Kidney epithelial cell (primary cell): ENCODE measurements at regions not wholly inside any gene's neighbourhood (a gene's known extent, or its start where the extent isn't known, plus 50 kb on each side); places are given as distances from the start of the nearest gene placed in this dataset.

ENCODE experiments used
- DNase-seq: peaks from one replicate; pipeline ENCODE4 v3.0.0-alpha.2; 2010; ENCODE audit warnings: low read depth
- H3K27me3 ChIP-seq: 2 replicates; pipeline ENCODE4 v1.6.0; 2011; ENCODE audit warnings: low read length; ENCODE audit not compliant: control insufficient read depth, insufficient read depth
- H3K36me3 ChIP-seq: 2 replicates; pipeline ENCODE4 v1.5.1; 2011; ENCODE audit warnings: low read length; ENCODE audit not compliant: control insufficient read depth, insufficient read depth
- H3K4me3 ChIP-seq: 2 replicates; pipeline ENCODE4 v1.5.1; 2011; ENCODE audit warnings: low read depth, mild to moderate bottlenecking, control low read depth, low read length
- CTCF ChIP-seq: IDR thresholded peaks from 2 replicates; pipeline ENCODE4 v1.5.1; 2011; ENCODE audit warnings: mild to moderate bottlenecking, moderate library complexity, low read length, control low read depth, inconsistent platforms; ENCODE audit not compliant: insufficient read depth, poor library complexity, severe bottlenecking

- DNase-seq = no peak
- TF ChIP-seq CTCF = no peak
Measured at GRCh38 chr11:130641876-130642275, 193.4 kb downstream of the ADAMTS15 start.

GRCh38 chr11:130642994-130643393 lies 194.5 kb downstream of the ADAMTS15 start:
- H3K27me3 ChIP-seq = no peaks in the 10 kb centered on the region
- no peak overlapping the region for H3K4me3 ChIP-seq
- DNase-seq = no peak
- no peak for TF ChIP-seq CTCF
- H3K36me3 ChIP-seq = no peaks in the 10 kb centered on the region

More at GRCh38 chr11:130641876-130642275, 193.4 kb downstream of the ADAMTS15 start:
- Histone ChIP-seq H3K36me3 (no peaks in the 10 kb centered on the region), H3K27me3 (no peaks in the 10 kb centered on the region), H3K4me3 (no peak overlapping the region)

DNA sequence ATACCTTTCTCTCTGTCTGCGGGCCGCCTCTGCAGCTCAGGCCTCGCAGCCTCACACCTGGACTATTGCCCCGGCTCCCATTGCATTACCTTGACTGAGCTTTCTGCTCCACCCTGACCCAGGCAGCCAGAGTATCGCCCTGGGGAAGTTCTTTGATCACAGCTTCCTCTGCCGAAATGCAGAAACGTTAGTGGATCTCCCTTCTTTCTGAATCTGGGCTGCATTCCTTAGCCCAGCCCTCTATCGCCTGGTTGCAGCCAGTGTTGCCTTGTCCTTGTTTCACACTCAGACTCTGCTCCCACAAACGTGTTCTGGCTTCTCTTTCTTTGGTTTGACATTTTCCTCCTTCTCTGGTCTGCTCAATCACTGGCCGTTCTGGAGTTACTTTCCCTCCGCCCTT lies 195.7 kb downstream of the ADAMTS15 start:
- no peak overlapping the region for H3K4me3 ChIP-seq
- no peaks in the 10 kb centered on the region for H3K36me3 ChIP-seq
- DNase-seq = no peak
- TF ChIP-seq CTCF = no peak
- H3K27me3 ChIP-seq = no peaks in the 10 kb centered on the region

DNA sequence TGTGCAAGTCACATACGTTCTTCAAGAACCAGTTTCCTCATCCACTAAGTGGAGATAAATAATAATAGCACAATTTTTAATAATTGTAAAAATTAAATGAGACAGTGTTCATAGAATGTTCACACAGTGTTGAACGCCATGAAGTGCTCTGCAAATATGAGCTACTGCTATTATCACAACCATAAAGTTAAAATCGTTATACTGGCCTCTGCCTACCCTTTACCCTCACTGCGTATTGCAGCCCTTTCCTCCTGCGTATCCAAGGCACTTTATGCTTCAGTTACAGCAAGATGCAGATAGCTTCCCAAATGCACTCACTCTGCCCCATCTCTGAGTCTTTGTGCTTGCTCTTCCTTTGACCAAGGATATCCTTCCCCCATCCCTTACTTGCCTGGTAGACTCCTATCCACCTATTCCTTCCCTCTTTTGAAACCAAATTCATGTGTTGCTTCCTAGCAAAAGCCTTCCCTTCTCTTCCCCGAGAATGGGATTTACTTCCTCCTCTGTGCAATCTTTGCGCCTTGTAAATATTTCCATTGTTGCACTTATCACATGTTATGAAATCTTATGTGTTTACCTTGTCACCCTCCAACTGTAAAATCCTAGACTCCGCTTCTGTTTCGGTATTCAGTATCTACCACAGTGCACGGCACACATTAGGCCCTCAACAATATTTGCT lies 196.9 kb downstream of the ADAMTS15 start:
- no peak overlapping the region for H3K4me3 ChIP-seq
- no peak for TF ChIP-seq CTCF
- no peaks in the 10 kb centered on the region for H3K36me3 ChIP-seq
- no peaks in the 10 kb centered on the region for H3K27me3 ChIP-seq
- DNase-seq = no peak

DNA sequence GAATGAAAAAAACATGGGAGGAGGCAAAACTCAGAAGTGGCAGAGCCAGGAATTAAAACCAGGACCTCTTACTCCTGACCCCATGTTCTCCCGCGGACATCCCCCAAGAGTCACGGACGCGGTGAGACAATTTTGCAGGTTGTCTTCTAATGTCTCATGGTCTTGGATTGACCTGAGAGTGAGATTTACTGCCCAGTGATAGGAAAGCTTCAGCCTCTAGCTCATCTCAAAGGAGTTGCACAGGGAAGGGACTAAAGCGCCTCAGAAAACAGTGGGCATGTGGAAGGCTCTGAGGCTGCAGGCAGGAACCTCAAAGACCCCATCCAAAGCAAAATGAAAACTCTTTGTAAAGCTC lies 197.4 kb downstream of the ADAMTS15 start:
- no peak overlapping the region for H3K4me3 ChIP-seq
- no peaks in the 10 kb centered on the region for H3K27me3 ChIP-seq
- DNase-seq = no peak
- no peaks in the 10 kb centered on the region for H3K36me3 ChIP-seq
- TF ChIP-seq CTCF = no peak

DNA sequence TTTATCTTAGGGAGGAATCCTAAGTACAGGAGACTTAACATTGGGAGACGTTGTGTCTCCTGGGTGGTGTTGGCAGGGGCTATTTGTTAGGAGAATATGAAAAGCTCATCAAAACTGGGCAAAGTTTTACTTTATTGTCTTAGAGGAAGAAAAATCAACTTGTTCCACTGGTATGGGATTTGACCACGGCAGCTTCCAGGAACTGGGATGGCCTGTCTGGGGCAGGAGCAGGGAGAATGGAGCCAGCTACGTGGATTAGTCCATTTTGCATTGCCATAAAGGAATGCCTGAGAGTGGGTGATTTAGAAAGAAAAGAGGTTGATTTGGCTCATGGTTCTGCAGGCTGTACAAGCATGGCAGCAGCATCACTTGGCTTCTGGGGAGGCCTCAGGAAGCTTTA lies 198.4 kb downstream of the ADAMTS15 start:
- Histone ChIP-seq H3K36me3 (no peaks in the 10 kb centered on the region), H3K4me3 (no peak overlapping the region), H3K27me3 (no peaks in the 10 kb centered on the region)
- no peak for TF ChIP-seq CTCF
- no peak for DNase-seq
